MM.1S (cell line): ENCODE measurements at regions not wholly inside any gene's neighbourhood (a gene's known extent, or its start where the extent isn't known, plus 50 kb on each side); places are given as distances from the start of the nearest gene placed in this dataset.

Experiments used
- DNase-seq: peaks from one replicate; pipeline ENCODE4 v3.0.0-alpha.2; 2015
- H2AFZ ChIP-seq: fragments of 300-600 bp; sonication (generic); 2 replicates; pipeline ENCODE4 v1.6.0; 2016; ENCODE audit warnings: antibody characterized with exemption, low read length
- H3F3A ChIP-seq: fragments of 300-600 bp; sonication (generic); 2 replicates; pipeline ENCODE4 v1.6.1; 2016; ENCODE audit warnings: mild to moderate bottlenecking, antibody characterized with exemption, low read length, moderate library complexity, mixed read lengths; ENCODE audit not compliant: insufficient read depth
- H3K27ac ChIP-seq: fragments of 300-600 bp; sonication (generic); 2 replicates; pipeline ENCODE4 v1.5.1; 2016; ENCODE audit warnings: mild to moderate bottlenecking, low read length
- H3K27me3 ChIP-seq: fragments of 300-600 bp; sonication (generic); replicated peaks from 2 replicates; pipeline ENCODE4 v1.6.0; 2016; ENCODE audit warnings: low read length; ENCODE audit not compliant: insufficient read depth
- H3K36me3 ChIP-seq: fragments of 300-600 bp; sonication (generic); replicated peaks from 2 replicates; pipeline ENCODE4 v1.6.1; 2016; ENCODE audit warnings: mild to moderate bottlenecking, low read length, mixed read lengths; ENCODE audit not compliant: insufficient read depth
- H3K4me1 ChIP-seq: fragments of 300-600 bp; sonication (generic); 2 replicates; pipeline ENCODE4 v1.6.1; 2016; ENCODE audit warnings: low read length, mixed read lengths
- H3K4me2 ChIP-seq: fragments of 300-600 bp; sonication (generic); 2 replicates; pipeline ENCODE4 v1.6.0; 2016; ENCODE audit warnings: low read depth, low read length
- H3K4me3 ChIP-seq: fragments of 300-600 bp; sonication (generic); 2 replicates; pipeline ENCODE4 v1.5.1; 2016; ENCODE audit warnings: low read length, mixed read lengths
- H3K79me2 ChIP-seq: fragments of 300-600 bp; sonication (generic); 2 replicates; pipeline ENCODE4 v1.6.1; 2016; ENCODE audit warnings: mixed run types, low read length, mixed read lengths
- H3K9ac ChIP-seq: fragments of 300-600 bp; sonication (generic); 2 replicates; pipeline ENCODE4 v1.6.1; 2016; ENCODE audit warnings: low read length, mixed read lengths
- H3K9me2 ChIP-seq: fragments of 300-600 bp; sonication (generic); replicated peaks from 2 replicates; pipeline ENCODE4 v1.6.1; 2016; ENCODE audit warnings: mild to moderate bottlenecking, low read length, mixed read lengths; ENCODE audit not compliant: insufficient read depth
- H3K9me3 ChIP-seq: fragments of 300-600 bp; sonication (generic); replicated peaks from 2 replicates; pipeline ENCODE4 v1.6.1; 2016; ENCODE audit warnings: mild to moderate bottlenecking, low read length, mixed read lengths; ENCODE audit not compliant: insufficient read depth
- H4K20me1 ChIP-seq: fragments of 300-600 bp; sonication (generic); 2 replicates; pipeline ENCODE4 v1.6.1; 2016; ENCODE audit warnings: mild to moderate bottlenecking, low read length, moderate library complexity, mixed read lengths; ENCODE audit not compliant: insufficient read depth
- CTCF ChIP-seq: fragments of 300-600 bp; sonication (generic); IDR thresholded peaks from 2 replicates; pipeline ENCODE4 v1.5.1; 2016; ENCODE audit warnings: antibody characterized with exemption, low read length, mixed read lengths
- EZH2 ChIP-seq: fragments of 300-600 bp; sonication (generic); optimal IDR thresholded peaks from 2 replicates; pipeline ENCODE3; 2017; ENCODE audit warnings: low read depth, mild to moderate bottlenecking, antibody characterized with exemption, low read length, mixed read lengths
- EZH2phosphoT487 ChIP-seq: fragments of 300-600 bp; sonication (generic); IDR thresholded peaks from 2 replicates; pipeline ENCODE4 v1.6.1; 2018; ENCODE audit warnings: antibody characterized with exemption, low read length

GRCh38 chrX:69282893-69283690, 117.8 kb upstream of the PJA1 start:
- TF ChIP-seq CTCF, result no peak
- TF ChIP-seq EZH2, result no peak
- TF ChIP-seq EZH2phosphoT487, result no peak
- no peaks in the 10 kb centered on the region for H3F3A ChIP-seq

DNA sequence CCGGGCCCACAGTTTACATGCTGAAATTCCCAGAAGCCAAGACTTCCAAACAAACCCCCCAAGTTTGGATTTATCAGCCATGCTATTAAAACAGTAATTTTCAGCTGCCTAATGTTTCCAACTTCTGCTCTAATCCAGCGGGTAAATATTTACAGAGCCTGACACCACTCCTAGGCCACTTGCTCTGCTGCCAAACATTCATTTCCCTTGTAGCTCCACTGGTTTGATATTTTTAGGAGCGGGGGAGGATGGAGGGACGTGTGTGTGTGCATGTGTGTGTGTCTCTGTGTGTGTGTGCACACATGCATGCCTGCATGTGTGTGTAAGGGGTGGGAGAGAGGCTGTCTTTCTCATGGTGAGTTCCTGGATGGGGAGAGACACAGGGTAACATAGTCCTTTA, 115.7 kb upstream of the PJA1 start:
- no peak for DNase-seq
- Histone ChIP-seq H3K36me3 (no peaks in the 10 kb centered on the region), H3F3A (no peaks in the 10 kb centered on the region), H3K79me2 (no peaks in the 10 kb centered on the region), H3K4me2 (no peak overlapping the region), H3K9me3 (no peaks in the 10 kb centered on the region), H3K4me3 (no peak overlapping the region), H3K4me1 (no peaks in the 10 kb centered on the region), H3K27ac (no peak overlapping the region), H3K27me3 (no peaks in the 10 kb centered on the region), H2AFZ (no peak overlapping the region), H4K20me1 (no peaks in the 10 kb centered on the region), H3K9ac (no peak overlapping the region), H3K9me2 (no peaks in the 10 kb centered on the region)
- TF ChIP-seq EZH2 (no peak), EZH2phosphoT487 (no peak), CTCF (no peak)

More at GRCh38 chrX:69282893-69283690, 117.8 kb upstream of the PJA1 start:
- Histone ChIP-seq H4K20me1 (no peaks in the 10 kb centered on the region), H3K9me3 (no peaks in the 10 kb centered on the region), H3K9ac (no peak overlapping the region), H2AFZ (no peak overlapping the region), H3K27me3 (no peaks in the 10 kb centered on the region), H3K36me3 (no peaks in the 10 kb centered on the region), H3K4me1 (no peaks in the 10 kb centered on the region), H3K9me2 (no peaks in the 10 kb centered on the region), H3K4me3 (no peak overlapping the region), H3K4me2 (no peak overlapping the region), H3K79me2 (no peaks in the 10 kb centered on the region), H3K27ac (no peak overlapping the region)
- no peak for DNase-seq

DNA sequence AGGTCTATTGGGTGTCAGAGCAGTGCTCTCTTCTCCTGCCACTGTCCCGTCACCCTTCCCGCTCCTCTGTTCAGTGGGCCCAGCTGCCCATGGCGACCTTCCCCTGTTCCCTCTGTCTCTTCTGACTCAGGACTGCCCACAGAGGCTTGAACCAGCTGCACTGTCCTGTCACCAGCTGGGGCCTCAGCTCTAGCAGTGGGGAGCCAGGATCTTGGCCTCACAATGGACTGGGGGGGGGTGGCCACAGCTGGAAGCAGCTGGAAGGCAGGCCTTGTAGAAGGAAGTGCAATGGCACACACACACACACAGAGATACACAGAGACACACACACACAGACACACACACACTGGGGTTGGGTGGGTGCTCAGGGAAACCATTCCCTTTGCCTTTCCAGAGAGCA, 114.0 kb upstream of the PJA1 start:
- no peaks in the 10 kb centered on the region for H3K27me3 ChIP-seq
- H2AFZ ChIP-seq, result no peak overlapping the region

More for the DNA sequence above, 114.0 kb upstream of the PJA1 start:
- TF ChIP-seq CTCF, result no peak
- TF ChIP-seq EZH2, result no peak
- TF ChIP-seq EZH2phosphoT487, result no peak
- Histone ChIP-seq H3K4me2 (no peak overlapping the region), H3K9me3 (no peaks in the 10 kb centered on the region), H3K36me3 (no peaks in the 10 kb centered on the region), H3F3A (no peaks in the 10 kb centered on the region), H3K9me2 (no peaks in the 10 kb centered on the region), H4K20me1 (no peaks in the 10 kb centered on the region), H3K4me3 (no peak overlapping the region), H3K27ac (no peak overlapping the region), H3K9ac (no peak overlapping the region), H3K79me2 (no peaks in the 10 kb centered on the region), H3K4me1 (no peaks in the 10 kb centered on the region)
- no peak for DNase-seq
